Fibroblast of skin of right biceps (primary cell): ENCODE measurements at regions not wholly inside any gene's neighbourhood (a gene's known extent, or its start where the extent isn't known, plus 50 kb on each side); places are given as distances from the start of the nearest gene placed in this dataset.
A peak's percentile ranks its signal among the peaks of the same experiment; 100 is the strongest.
"Not testable (repeated sequence)": the region's sequence is repeated elsewhere in the genome, so short reads cannot be mapped to it uniquely, and the experiment has no call there.

ENCODE experiments used
- DNase-seq: peaks from one replicate; pipeline ENCODE4 v3.0.0-alpha.2; 2013

DNA sequence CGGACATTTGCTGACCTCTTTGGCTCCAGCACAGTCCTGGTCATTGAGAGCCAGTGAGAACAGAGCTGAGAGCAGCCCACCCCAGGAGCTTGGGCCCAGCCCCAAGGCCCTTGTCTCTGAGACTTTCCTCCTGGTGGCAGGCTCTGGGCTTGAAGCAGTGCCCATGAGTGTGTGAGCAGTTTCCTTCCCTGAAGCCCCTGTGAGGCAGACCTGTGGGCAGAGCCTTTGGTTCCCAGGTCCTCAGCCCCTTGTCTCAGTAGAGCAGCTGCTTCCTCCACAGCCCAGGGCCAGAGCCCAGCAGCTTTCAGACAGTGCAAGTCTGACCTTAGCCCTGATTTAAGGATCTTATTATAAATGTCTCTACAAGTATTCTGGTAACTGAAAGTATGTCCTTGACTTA is 1185.0 kb downstream of the RPIA start:
- not testable (repeated sequence) for DNase-seq

DNA sequence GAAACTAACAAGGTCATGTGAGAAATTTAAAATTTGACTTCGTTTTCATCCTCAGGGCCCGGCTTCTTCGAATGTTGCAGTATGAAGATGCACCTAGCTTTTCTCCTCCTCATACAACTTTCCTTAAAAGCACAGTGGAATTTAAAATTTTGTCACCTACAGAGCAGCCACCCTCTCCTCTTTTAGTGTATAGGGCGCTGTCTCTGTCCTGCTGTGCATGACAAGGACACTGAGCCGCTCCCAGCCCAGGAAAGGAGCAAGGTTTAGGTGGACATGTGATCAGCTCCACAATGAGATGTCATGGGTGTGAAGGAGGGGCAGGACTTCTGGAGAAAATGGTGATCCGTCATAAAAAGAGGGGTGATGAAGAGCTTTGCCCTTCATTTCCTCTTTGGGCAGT is 1185.4 kb downstream of the RPIA start:
- not testable (repeated sequence) for DNase-seq

DNA sequence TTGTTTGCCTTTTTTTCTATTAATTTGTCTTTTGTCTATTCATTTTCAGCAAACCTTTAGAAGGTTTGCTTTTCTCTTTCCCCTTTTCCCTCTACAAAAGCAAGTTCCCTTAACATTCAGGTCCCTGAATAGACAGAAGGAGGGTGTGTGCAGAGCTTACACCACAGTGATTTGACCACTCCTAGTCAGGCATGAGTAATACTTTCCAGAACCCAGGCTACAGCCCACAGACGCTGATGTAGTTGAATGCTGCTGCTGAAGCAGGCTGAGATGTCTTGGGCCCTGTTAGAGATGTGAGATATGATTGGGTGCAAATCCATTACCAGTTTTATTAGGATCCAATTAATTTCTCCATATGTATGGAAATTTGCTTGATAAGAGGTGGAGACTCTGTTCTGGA is 1191.4 kb downstream of the RPIA start:
- not testable (repeated sequence) for DNase-seq

DNA sequence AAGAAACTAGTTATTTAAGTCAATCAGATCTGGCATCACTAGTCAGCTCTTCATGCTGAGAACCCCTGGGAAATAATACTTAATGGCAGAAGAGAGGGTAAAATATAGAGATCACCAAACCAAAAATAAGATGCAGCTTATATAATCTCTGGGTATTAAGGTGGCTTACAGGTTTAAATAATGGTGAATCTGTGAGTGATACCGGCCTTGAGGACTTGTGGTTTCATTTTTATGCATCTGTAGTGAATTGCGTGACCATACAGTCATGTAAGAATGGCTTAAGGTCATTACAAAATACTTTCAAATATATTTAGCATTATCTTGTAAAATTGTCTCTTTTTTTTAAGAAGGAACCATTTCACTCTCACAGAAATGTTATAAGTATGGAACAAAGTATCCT is 1192.2 kb downstream of the RPIA start:
- DNase-seq, result not testable (repeated sequence)

DNA sequence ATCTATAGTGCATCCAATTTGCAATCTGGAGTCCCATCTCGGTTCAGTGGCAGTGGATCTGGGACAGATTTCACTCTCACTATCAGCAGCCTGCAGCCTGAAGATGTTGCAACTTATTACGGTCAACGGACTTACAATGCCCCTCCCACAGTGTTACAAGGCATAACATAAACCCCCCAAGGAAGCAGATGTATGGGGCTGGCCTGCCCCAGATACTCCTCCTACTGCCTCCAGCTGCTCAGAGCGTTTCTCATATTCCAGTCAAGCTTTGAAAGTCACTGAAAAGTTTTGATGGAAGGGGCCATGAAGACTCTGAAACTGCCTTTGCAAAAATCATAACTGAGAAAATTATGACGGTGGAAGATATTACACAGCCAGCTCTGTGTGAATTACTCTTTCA is 1193.6 kb downstream of the RPIA start:
- DNase-seq, result not testable (repeated sequence)

DNA sequence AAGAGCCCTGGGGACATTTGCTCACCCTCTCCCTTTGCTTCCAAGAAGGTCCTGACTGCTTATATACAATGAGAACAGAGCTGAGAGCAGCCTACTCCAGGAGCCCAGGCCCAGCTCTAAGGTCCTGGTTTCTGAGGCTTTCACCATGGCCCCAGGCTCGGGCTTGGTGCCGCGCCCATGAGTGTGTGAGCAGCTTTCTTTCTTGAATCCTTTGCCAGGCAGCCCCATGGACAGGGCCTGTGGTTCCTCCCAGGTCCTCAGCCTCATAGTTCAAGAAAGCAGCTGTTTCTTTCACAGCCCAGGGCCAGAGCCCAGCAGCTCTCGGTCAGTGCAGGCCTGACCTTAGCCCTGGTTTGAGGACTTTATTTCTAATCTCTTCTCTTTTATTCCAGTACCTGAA is 1197.2 kb downstream of the RPIA start:
- not testable (repeated sequence) for DNase-seq

DNA sequence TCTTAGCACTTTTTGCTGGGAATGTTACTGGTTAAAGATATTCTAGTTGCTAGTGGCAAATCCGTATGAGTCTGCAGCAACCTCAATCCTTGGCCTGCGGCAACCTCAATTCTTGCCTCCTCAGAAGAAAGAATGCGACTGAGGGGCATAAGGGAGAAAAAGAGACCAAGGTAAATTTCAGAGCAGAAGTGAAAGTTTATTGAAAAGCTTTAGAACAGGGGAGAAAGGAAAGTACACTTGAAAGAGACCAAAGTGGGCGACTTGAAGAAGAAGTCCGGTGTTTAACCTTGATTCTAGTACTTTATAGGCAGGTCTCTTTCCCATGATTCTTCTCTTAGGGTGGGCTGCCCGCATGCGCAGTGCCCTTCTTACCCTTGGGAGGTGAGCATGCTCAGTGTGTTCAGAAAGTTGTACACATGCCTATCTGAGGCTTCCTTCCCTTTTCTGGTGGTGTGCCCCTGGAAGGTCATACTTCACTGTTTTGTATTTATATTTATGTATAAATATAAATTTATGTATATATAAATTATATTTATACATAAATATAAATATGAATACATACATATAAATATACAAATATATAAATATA is 1198.8 kb downstream of the RPIA start:
- not testable (repeated sequence) for DNase-seq

DNA sequence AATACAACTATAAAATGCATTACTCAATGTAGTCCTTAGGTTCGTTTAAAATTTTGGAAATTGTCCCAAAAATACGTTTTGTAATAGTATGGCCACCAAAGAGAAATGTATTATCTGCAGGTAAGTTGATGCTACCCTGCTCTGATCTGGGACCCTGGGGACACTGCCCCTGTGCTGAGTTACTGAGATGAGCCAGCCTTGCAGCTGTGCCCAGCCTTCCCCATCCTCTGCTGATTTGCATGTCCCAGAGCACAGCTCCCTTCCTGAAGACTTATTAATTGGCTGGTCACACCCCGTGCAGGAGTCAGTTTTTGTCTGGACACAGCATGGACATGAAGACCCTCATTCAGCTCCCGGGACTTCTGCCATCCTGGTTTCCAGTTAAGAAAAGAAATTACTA is 1203.5 kb downstream of the RPIA start:
- not testable (repeated sequence) for DNase-seq

DNA sequence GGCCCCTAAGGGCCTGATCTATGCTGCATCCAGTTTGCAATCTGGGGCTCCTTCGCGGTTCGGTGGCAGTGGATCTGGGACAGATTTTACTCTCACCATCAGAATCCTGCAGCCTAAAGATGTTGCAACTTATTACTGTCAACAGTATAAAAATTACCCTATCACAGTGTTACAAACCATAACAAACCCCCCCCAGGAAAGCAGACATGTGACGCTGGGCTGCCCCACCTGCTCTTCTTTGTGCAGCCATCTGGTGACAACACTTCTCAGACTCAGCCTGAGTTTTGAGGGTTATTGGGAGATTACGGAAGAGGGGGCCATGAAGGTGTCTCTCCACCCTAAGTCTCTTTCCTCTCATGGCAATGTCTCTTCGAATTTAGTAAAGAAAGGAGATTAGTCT is 1204.2 kb downstream of the RPIA start:
- not testable (repeated sequence) for DNase-seq

DNA sequence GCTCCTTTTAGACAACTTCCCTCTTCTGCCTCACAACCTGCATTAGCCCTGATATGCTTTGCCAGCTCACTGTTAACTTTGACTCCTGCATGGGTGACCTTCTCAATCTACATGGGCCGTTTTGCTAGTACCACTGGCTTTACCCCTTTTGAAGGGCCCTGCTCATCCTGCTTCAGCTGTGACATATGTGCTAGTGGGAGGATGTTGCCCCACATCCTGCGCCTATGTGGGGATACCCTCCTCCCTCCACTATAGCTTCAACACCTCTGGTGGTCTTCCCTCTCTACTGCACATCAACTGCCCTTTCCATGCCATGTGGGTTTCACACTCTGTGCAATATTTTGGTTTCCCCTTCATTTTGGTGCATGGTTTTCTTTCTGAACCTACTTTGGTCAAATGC is 1235.5 kb downstream of the RPIA start:
- not testable (repeated sequence) for DNase-seq

DNA sequence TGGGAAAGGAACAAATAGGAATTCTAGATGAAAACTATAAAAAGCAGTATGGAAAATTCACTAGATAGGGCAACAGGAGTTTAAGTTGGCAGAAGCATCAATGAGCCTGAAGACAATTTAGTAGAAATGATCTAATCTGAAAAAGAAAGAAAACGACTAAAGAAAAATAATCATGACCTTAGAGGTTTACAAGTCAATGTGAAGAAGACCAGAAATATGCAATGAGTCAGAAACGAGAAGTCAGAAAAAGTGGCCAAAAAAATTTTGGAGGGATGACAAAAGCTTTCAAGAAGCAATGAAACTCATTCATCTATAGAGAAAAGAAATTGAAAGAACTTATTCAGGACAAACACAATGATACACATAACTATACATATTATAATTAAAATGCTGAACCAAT is 1244.0 kb downstream of the RPIA start:
- peak; percentile 44 for DNase-seq

DNA sequence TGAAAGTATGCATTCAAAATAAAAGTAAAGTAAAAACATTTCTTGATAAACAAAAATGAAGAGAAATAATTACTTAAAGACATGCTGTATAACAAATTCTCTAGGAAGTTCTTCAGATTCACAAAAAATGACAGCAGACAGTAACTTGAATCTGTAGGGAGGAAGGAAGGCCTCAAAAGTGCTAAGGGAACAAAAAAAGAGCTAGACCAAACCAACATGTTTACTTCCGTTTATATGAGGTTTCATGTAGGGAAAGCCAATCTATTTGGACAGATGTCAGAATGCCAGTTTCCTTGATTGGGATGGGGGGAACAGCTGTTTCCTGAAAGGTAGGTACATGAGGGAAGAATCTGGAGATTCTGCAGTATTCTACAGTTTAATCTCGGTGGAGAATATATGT is 1244.5 kb downstream of the RPIA start:
- not testable (repeated sequence) for DNase-seq

DNA sequence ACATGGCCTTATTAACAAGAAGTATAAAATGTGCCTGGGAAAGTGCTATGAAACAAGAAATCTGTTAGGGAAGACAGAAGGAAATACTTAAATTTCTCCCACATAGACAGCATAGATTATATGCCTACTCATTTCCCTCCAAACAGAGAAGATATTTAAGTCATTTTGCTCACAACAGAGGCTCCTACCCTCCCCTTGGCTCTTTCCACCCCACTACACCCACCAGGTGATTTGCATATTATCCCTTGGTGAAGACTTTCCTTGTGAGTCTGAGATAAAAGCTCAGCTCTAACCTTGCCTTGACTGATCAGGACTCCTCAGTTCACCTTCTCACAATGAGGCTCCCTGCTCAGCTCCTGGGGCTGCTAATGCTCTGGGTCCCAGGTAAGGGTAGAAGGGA is 1245.1 kb downstream of the RPIA start:
- DNase-seq, result not testable (repeated sequence)

DNA sequence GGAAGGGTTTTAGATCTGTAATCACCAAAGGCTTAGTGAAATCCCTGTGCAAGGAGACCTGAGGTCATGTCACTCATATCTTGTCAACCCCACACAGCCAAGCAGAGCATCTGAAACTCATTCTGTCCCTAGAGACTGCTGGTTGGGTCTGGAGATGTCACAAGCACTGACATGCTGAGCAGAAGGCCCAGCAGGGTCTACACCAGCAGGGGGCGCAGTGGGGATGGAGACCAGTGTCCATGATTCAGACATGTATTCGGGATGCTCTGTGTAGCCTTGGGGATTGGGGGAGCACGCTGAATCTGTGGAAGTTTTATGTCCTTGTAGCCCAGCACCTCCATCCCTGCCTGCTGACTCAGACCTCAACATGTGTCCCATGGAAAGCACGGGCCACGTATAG is 1247.3 kb downstream of the RPIA start:
- not testable (repeated sequence) for DNase-seq

DNA sequence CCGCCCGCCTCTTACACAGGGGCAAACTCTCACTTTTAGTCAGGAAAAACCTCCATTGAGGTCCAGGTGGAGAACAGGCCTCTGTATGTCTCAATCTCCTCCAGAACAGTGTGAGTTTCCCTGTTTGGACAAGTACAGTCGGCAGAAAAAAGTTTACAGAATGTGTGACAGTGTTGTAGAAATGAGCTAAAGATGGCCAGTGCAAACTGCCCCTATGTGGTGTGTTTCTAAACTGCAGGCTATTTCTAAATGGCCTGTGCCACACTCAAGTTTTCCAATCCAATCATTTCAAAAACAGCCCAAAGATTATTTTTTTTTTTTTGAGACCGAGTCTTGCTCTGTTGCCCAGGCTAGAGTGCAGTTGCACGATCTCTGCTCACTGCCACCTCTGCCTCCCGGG is 1252.8 kb downstream of the RPIA start:
- not testable (repeated sequence) for DNase-seq

DNA sequence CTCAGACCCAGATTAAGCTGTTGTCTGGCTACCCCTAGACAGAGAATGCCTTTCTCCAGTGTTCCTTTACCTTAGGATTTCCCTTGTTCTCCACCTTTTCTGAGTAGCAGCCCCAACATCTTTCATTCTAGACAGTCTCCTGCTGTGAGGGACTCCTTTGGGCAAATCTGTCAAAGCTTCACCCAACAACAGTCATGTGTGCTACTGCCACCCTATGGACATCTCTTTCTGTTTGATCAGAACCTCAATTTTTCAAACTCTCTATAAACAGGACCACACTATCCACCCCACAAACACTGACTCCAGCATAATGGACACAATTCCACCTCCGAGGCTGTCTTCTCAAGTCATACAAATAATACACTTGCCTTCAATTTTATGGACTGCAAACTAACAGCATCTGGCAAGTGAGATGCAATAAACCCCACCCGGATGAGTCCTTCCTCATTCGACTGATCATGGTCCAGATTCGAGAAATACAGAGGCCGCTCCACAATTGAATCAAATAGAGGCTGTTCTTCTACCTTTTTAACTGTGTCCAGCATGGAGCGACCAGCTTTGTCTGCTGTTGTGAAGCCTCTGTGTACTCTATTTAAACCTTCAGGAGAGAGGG is 1253.6 kb downstream of the RPIA start:
- DNase-seq, result not testable (repeated sequence)

DNA sequence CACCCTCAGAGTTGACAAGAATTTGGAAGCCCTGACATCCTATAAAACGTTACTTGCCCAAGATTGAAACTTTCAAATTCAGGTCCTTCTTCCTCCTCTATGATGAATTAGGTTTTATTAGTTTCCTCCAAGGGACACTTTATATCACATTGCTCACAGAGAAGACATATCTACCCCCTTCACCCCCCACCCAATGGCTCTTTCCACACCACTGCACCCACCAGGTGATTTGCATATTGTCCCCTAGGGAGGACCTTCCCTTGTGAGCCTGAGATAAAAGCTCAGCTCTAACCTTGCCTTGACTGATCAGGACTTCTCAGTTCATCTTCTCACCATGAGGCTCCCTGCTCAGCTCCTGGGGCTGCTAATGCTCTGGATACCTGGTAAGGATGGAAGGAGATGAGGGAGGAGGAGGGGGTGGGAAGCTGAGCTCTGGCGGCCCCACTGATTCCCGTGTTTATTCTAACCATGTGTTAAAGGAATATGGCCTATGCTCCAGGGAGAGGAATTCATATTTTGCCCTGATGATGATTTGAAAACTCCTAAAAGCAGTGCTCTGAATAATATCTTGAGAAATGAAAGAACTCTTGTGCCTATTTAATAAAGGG is 1255.8 kb downstream of the RPIA start:
- DNase-seq, result not testable (repeated sequence)

DNA sequence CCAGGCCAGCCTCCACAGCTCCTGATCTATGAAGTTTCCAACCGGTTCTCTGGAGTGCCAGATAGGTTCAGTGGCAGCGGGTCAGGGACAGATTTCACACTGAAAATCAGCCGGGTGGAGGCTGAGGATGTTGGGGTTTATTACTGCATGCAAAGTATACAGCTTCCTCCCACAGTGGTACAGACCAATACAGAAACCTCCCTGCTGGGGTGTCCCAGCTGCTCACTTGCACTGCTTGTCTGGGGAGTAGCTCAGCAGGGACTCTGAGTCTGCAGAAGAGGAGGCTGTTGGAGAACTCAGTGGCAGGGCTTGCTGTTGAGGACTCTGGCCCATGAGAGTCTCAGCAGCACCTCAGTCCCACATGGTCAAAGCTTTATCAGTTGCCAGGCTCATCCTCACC is 1256.6 kb downstream of the RPIA start:
- DNase-seq, result not testable (repeated sequence)

DNA sequence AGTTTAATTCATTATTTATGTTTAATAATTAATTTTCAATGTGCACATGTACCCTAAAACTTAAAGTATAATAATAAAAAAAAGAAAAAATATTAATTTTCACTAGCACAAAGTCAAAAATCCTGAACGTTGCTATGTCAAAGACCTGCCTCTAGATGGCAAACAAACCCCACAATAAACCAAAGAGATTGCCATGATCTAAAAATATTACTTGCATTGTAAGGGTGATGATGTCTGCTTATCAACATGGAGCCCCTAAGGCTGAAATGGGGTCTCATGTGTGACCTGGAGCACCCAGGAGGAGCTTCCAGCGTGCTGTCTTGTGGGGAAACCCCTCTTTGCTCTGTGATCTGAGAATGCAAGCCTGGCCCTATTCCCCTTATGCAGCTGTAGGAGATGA is 1259.3 kb downstream of the RPIA start:
- not testable (repeated sequence) for DNase-seq

DNA sequence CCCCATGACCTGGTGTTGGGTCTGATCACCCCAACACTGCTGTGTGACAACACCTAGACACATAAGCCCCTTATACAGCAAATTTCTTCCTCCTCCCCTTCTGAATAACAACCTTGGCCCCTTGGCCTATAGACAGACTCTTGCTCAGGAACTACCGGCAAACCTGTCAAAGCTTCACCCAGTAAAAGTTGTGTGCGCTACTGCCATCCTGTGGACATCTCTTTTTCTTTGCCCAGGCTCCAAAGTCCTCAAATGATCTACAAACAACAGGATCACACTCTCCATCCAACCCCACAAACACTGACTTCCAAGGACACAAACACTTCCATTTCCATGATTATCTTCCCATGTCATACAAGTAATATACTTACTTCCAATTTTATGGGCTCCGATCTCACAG is 1265.8 kb downstream of the RPIA start:
- DNase-seq, result not testable (repeated sequence)

DNA sequence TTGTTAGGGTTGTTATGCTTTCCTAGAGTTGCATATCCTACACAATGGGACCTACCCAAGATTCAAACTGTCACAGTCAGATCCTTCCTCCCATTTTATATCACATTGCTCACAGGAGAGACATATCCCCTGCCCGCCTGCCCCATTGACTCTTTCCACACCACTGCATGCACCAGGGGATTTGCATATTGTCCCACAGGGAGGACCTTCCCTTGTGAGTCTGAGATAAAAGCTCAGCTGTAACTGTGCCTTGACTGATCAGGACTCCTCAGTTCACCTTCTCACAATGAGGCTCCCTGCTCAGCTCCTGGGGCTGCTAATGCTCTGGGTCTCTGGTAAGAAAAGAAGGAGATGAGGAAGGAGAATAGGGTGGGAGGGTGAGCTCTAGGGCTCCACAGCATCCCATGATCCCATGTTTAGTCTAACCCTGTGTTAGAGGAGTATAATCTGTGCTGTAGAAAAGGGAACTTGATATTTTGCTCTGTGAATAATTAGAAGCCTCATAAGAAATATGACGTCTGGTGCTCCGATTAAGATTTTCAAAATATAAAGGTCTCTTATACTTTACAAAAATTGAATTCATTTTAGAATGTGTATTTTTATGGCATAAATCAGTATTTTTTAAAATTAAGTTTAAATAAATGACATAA is 1268.4 kb downstream of the RPIA start:
- not testable (repeated sequence) for DNase-seq

DNA sequence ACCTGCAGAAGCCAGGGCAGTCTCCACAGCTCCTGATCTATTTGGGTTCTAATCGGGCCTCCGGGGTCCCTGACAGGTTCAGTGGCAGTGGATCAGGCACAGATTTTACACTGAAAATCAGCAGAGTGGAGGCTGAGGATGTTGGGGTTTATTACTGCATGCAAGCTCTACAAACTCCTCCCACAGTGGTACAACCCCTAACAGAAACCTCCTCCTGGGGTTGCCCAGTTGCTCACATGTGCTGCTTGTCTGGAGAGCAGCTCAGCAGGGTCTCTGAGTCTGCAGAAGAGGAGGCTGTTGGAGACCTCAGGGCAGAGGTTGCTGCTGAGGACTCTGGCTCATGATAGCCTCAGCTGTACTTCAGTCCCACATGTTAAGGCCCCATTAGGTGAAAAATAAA is 1269.1 kb downstream of the RPIA start:
- DNase-seq, result not testable (repeated sequence)

DNA sequence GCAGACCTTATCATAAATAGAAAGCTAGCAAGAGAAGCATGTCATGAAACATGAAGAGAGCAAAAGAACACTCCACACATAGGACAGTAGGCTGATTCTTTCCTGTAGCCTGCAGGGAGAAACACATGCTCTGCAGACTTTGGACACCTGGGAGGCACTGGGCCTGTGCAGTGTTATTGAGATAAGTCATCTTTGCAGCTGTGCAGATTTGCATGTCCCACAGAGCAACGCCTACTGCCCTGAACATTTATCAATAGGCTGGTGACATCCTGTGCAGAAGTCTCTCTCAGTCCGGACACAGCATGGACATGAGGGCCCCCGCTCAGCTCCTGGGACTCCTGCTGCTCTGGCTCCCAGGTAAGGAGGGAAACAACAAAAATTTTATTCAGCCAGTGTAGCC is 1277.1 kb downstream of the RPIA start:
- not testable (repeated sequence) for DNase-seq

DNA sequence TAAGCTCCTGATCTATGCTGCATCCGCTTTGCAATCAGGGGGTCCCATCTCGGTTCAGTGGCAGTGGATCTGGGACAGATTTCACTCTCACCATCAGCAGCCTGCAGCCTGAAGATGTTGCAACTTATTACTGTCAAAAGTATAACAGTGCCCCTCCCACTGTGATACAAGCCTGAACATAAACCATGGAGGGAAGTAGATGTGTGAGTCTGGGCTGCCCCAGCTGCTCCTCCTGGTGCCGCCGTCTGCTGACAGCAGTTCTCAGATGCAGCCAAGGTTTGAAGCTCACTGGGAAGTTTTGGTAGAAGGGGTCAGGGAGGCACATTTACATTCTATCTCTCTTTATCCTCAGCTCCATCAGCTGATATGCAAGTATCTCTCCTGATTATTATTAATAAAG is 1277.7 kb downstream of the RPIA start:
- DNase-seq, result not testable (repeated sequence)
